ENCODE measurements at regions not wholly inside any gene's neighbourhood (a gene's known extent, or its start where the extent isn't known, plus 50 kb on each side); places are given as distances from the start of the nearest gene placed in this dataset.
"Not testable (repeated sequence)": the region's sequence is repeated elsewhere in the genome, so short reads cannot be mapped to it uniquely, and the experiment has no call there.

DNA sequence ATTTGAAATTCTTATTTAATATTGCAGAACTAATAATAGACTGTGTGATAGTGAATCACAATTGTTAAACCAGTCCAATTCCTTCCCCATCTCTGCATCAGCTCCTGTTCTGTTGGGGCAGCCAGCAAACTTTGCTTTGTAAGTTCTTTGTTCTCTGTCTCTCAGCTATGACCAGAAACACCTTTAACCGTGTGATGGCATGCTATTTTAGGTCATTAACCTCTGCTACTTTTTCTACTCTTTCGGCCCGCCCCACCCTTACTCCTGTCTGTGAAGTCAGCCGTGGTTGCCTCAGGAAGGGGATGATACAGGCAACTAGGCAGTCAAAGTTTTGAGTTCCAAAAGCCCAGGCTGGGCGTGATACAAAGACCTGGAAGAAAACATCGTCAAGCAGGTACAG is 51.3 kb upstream of the EGFL6 start:
- no peak for DNase-seq (ENCODE audit: low read depth, low spot score)

GRCh38 chrX:13515211-13515930 is 54.0 kb upstream of the EGFL6 start:
- DNase-seq (ENCODE audit: low read depth, low spot score) = no peak

DNA sequence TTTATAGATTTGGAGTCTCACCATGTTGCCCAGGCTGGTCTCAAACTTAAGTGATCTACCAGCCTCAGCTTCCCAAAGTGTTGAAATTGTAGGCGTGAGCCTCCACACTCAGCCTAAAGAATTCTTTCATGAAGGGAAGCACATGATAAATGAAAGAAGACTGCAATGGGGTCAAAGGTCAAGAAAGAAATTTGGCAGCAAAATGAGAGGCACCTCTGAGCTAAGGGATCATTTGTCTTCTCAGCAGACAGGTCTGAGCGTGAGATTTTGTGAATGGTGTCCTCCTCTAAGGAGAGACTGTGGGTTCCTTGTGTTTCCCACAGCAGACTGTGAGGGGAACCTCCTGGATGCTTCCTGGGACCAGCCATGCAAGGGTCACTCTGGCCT is 57.5 kb upstream of the EGFL6 start:
- no peak for DNase-seq (ENCODE audit: low read depth, low spot score)

- no peak for DNase-seq (ENCODE audit: low read depth, low spot score)
Observed at GRCh38 chrX:13511241-13511943, 58.0 kb upstream of the EGFL6 start.

GRCh38 chrX:13507893-13508292 is 61.5 kb upstream of the EGFL6 start:
- no peak for DNase-seq (ENCODE audit: low read depth, low spot score)

DNA sequence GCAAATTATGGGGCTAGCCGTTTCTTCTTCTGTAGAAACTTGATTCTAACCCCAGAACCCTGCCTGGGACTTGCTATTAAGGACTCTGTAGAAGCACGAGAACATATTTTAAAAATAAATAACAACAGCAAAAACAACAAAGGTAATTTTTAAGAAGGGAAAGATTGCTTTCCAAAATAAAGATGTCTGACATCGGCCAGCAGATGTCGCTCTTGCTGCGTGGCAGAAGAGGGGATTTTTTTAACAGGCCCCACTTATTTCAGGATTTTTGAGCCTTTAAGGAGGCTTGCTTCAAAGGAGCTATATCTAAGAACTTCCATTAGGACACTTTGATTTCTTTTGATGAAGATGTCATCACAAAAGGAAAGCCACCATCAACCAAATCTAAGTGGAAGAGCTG is 62.8 kb upstream of the EGFL6 start:
- DNase-seq (ENCODE audit: low read depth, low spot score) = peak; percentile 23

- DNase-seq (ENCODE audit: low read depth, low spot score) = no peak
Observed at GRCh38 chrX:13502590-13502989, 66.8 kb upstream of the EGFL6 start.

- no peak for DNase-seq (ENCODE audit: low read depth, low spot score)
Observed at GRCh38 chrX:13499736-13500135, 69.7 kb upstream of the EGFL6 start.

GRCh38 chrX:13498238-13498637 is 71.2 kb upstream of the EGFL6 start:
- DNase-seq (ENCODE audit: low read depth, low spot score) = no peak

GRCh38 chrX:13495232-13495631 is 74.2 kb upstream of the EGFL6 start:
- DNase-seq (ENCODE audit: low read depth, low spot score) = no peak

- no peak for DNase-seq (ENCODE audit: low read depth, low spot score)
Observed at GRCh38 chrX:13494562-13494961, 74.8 kb upstream of the EGFL6 start.

- DNase-seq (ENCODE audit: low read depth, low spot score) = no peak
Observed at GRCh38 chrX:13493659-13494058, 75.7 kb upstream of the EGFL6 start.

- DNase-seq (ENCODE audit: low read depth, low spot score) = no peak
Observed at GRCh38 chrX:13492286-13492685, 77.1 kb upstream of the EGFL6 start.

DNA sequence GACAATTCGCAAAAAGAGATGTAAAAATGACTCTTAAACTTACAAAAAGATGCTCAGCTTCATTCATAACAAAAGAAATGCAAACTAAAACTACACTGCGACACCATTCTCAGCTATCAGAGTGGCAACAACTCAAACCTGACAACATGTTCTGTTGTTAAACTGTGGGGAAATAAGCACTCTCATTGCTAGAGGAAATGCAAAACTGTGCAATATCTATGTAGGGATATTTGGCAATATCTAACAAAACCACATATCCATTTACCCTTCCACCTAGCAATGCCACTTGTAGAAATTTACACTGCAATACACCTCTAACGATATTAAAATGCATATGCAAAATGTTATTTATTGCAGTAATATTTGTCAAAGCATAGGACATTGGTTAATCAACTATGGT is 78.3 kb upstream of the EGFL6 start:
- DNase-seq (ENCODE audit: low read depth, low spot score) = no peak

DNA sequence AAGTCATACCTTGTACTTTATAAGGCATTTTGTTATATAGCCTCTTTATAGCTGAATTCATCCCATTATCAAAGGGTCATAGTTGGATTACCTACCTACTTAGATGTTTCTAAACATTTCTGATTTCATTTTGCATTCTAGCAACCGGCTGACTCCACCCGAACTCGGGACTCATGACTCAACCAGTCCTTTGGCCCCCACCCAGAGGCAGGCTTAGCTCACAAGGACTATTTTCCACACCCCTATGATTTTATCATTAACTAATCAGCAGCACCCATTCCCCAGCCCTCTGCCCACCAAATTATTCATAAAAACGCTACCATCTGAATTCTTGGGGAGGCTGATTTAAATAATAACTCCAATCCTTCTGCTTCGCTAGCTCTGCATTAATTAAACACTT is 79.9 kb upstream of the EGFL6 start:
- DNase-seq (ENCODE audit: low read depth, low spot score) = no peak

DNA sequence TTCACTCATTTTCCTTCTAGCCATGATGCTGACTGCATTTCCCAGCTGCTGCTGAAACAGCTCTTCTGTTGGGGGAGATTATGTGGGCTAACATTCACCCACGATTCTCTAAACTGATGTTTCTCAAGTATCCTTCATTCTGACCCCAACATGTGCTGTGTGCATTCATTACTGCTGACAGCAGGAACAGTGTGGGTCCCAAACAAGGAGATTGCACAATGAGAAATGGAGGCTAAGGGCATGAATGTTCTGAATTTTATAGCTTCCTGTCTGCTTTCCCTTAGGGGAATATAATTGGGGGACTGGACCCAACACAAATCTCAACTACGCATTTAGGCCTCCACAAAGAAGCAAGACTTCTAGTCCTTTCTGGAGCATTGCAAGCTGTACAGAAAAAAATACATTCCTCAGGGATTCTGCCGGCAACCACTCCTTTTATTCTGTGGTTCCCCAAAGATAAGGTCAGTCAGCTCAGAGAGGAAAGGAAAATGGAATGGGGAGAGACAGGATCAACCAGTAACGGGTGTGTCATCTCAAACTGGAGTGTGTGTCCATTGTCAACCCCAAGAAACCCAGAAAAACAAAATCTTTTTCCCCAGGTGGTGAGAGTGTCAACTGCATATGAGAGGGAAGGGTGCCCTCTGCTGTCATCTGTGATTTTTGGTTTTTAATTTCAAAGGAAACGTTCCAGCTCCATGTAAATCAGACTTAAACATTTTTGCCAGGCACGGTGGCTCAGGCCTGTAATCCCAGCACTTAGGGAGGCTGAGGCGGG is 81.5 kb upstream of the EGFL6 start:
- DNase-seq (ENCODE audit: low read depth, low spot score) = peak; percentile 41

GRCh38 chrX:13485167-13485566 is 84.2 kb upstream of the EGFL6 start:
- DNase-seq (ENCODE audit: low read depth, low spot score) = no peak

GRCh38 chrX:13483773-13484172 is 85.6 kb upstream of the EGFL6 start:
- DNase-seq (ENCODE audit: low read depth, low spot score) = no peak

GRCh38 chrX:13482746-13483541 is 86.5 kb upstream of the EGFL6 start:
- DNase-seq (ENCODE audit: low read depth, low spot score) = no peak

DNA sequence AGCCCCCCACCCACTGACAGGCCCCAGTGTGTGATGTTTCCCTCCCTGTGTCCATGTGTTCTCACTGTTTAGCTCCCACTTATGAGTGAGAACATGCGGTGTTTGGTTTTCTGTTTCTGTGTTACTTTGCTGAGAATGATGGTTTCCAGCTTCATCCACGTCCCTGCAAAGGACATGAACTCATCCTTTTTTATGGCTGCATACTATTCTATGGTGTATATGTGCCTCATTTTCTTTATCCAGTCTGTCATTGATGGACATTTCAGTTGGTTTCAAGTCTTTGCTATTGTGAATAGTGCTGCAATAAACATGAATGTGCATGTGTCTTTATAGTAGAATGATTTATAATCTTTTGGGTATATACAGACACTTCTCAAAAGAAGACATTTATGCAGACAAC is 88.6 kb upstream of the EGFL6 start:
- DNase-seq (ENCODE audit: low read depth, low spot score) = not testable (repeated sequence)

GRCh38 chrX:13479452-13479813 is 90.0 kb upstream of the EGFL6 start:
- DNase-seq (ENCODE audit: low read depth, low spot score) = no peak

Measured in smooth muscle cell of the brain vasculature (primary cell).